ENCODE measurements at regions not wholly inside any gene's neighbourhood (a gene's known extent, or its start where the extent isn't known, plus 50 kb on each side); places are given as distances from the start of the nearest gene placed in this dataset.

DNA sequence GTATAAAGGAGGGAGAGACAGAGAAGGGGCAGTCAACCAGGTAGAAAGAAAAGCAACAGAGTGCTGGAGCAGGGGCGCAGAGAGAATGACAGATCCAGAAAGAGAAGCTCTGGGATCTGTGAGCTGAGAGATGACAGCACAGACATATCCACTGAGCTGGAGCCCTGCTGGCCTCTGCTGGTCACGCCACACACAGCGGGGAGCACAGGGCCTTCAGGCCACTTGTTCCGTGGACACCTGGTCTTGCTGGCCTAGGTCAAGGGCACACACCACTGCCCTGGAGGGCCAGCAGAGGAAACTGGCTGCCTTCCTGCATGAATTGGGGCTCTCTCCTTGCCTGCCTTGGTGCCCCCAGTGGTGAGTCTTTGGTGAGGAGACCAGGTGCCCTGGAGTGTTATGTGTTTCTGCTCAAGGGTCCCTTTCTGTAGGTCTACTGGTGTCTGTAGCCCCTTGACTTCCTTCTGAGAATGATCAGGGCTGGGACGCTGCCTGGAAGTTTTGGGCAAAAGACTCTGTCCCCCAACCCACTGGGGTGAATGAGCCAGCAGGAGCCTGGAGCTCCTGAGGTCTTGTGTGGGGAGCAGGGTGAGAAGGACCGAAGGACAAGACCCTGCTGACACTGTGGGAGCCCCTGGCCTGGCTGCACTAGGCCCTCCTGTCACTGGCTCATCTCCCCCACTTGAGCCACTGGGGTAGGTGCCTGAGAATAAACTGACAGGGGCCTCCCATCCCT lies 59.2 kb upstream of the ADAMTS2 start:
- TF ChIP-seq, protein P1, sequence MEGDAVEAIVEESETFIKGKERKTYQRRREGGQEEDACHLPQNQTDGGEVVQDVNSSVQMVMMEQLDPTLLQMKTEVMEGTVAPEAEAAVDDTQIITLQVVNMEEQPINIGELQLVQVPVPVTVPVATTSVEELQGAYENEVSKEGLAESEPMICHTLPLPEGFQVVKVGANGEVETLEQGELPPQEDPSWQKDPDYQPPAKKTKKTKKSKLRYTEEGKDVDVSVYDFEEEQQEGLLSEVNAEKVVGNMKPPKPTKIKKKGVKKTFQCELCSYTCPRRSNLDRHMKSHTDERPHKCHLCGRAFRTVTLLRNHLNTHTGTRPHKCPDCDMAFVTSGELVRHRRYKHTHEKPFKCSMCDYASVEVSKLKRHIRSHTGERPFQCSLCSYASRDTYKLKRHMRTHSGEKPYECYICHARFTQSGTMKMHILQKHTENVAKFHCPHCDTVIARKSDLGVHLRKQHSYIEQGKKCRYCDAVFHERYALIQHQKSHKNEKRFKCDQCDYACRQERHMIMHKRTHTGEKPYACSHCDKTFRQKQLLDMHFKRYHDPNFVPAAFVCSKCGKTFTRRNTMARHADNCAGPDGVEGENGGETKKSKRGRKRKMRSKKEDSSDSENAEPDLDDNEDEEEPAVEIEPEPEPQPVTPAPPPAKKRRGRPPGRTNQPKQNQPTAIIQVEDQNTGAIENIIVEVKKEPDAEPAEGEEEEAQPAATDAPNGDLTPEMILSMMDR (IDR thresholded peaks at IDR 0.05; ENCODE audit: low read length) = no peak
- TF ChIP-seq EZH2 (IDR thresholded peaks at IDR 0.05; ENCODE audit: borderline replicate concordance, low read length) = no peak

Measured in OCI-LY1 (cell line).